Ishikawa (cell line): ENCODE measurements at regions not wholly inside any gene's neighbourhood (a gene's known extent, or its start where the extent isn't known, plus 50 kb on each side); places are given as distances from the start of the nearest gene placed in this dataset.

Experiments
- CEBPB ChIP-seq: IDR thresholded peaks from 2 replicates; pipeline ENCODE4 v1.6.1; 2012
- CREB1 ChIP-seq: IDR thresholded peaks from 2 replicates; pipeline ENCODE4 v1.6.1; 2012; ENCODE audit warnings: low read depth
- EGR1 ChIP-seq: IDR thresholded peaks from 2 replicates; pipeline ENCODE4 v1.6.1; 2012
- EP300 ChIP-seq: IDR thresholded peaks from 2 replicates; pipeline ENCODE4 v1.6.1; 2012; ENCODE audit warnings: borderline replicate concordance
- FOXM1 ChIP-seq: IDR thresholded peaks from 2 replicates; pipeline ENCODE4 v1.6.1; 2012; ENCODE audit warnings: low read depth, borderline replicate concordance
- MAX ChIP-seq: IDR thresholded peaks from 2 replicates; pipeline ENCODE4 v1.6.1; 2012
- NFIC ChIP-seq: IDR thresholded peaks from 2 replicates; pipeline ENCODE4 v1.6.1; 2012
- RAD21 ChIP-seq: IDR thresholded peaks from 2 replicates; pipeline ENCODE4 v1.6.1; 2012; ENCODE audit warnings: low read depth
- TAF1 ChIP-seq: IDR thresholded peaks from 2 replicates; pipeline ENCODE4 v1.6.1; 2012; ENCODE audit warnings: low read depth, mild to moderate bottlenecking
- TCF12 ChIP-seq: IDR thresholded peaks from 2 replicates; pipeline ENCODE4 v1.6.1; 2012; ENCODE audit warnings: low read depth
- TEAD4 ChIP-seq: IDR thresholded peaks from 2 replicates; pipeline ENCODE4 v1.6.1; 2012
- USF1 ChIP-seq: IDR thresholded peaks from 2 replicates; pipeline ENCODE4 v1.6.1; 2012
- YY1 ChIP-seq: IDR thresholded peaks from 2 replicates; pipeline ENCODE4 v1.6.1; 2012; ENCODE audit warnings: low read depth
- ZBTB7A ChIP-seq: IDR thresholded peaks from 2 replicates; pipeline ENCODE4 v1.6.1; 2012; ENCODE audit warnings: low read depth
- TF ChIP-seq, protein P1 (sequence below): IDR thresholded peaks from 2 replicates; pipeline ENCODE4 v1.6.1; 2012; ENCODE audit warnings: low read depth, mild to moderate bottlenecking

DNA sequence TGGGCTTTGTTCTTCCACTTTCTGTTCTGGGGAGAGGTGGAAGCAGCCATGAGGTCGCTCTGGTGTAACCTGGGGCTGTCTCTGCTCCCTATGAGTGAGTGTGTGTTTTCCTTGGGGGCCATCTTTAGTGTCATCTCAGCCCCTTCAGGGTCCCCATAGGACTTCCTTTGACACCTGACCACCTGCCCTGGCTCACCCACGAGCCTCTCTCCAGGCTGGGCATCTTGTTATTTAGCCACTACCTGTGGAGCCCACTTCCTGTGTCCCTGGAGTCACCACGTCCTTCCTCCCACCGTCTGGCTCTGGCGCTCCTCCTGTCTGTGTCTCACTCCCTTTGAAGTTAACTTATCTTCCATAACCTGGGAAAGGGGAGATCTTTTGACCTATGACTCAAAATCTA is 176.0 kb downstream of the UXS1 start:
- no peak for TF ChIP-seq CEBPB
- TF ChIP-seq USF1 = no peak
- TF ChIP-seq CREB1 = no peak
- TF ChIP-seq YY1 = no peak
- TF ChIP-seq TCF12 = no peak
- TF ChIP-seq EP300 = no peak
- no peak for TF ChIP-seq RAD21
- TF ChIP-seq ZBTB7A = no peak
- no peak for TF ChIP-seq EGR1
- TF ChIP-seq NFIC = no peak
- no peak for TF ChIP-seq FOXM1
- no peak for TF ChIP-seq TAF1
- TF ChIP-seq, protein P1, sequence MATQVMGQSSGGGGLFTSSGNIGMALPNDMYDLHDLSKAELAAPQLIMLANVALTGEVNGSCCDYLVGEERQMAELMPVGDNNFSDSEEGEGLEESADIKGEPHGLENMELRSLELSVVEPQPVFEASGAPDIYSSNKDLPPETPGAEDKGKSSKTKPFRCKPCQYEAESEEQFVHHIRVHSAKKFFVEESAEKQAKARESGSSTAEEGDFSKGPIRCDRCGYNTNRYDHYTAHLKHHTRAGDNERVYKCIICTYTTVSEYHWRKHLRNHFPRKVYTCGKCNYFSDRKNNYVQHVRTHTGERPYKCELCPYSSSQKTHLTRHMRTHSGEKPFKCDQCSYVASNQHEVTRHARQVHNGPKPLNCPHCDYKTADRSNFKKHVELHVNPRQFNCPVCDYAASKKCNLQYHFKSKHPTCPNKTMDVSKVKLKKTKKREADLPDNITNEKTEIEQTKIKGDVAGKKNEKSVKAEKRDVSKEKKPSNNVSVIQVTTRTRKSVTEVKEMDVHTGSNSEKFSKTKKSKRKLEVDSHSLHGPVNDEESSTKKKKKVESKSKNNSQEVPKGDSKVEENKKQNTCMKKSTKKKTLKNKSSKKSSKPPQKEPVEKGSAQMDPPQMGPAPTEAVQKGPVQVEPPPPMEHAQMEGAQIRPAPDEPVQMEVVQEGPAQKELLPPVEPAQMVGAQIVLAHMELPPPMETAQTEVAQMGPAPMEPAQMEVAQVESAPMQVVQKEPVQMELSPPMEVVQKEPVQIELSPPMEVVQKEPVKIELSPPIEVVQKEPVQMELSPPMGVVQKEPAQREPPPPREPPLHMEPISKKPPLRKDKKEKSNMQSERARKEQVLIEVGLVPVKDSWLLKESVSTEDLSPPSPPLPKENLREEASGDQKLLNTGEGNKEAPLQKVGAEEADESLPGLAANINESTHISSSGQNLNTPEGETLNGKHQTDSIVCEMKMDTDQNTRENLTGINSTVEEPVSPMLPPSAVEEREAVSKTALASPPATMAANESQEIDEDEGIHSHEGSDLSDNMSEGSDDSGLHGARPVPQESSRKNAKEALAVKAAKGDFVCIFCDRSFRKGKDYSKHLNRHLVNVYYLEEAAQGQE = no peak
- TF ChIP-seq TEAD4 = no peak
- no peak for TF ChIP-seq MAX

DNA sequence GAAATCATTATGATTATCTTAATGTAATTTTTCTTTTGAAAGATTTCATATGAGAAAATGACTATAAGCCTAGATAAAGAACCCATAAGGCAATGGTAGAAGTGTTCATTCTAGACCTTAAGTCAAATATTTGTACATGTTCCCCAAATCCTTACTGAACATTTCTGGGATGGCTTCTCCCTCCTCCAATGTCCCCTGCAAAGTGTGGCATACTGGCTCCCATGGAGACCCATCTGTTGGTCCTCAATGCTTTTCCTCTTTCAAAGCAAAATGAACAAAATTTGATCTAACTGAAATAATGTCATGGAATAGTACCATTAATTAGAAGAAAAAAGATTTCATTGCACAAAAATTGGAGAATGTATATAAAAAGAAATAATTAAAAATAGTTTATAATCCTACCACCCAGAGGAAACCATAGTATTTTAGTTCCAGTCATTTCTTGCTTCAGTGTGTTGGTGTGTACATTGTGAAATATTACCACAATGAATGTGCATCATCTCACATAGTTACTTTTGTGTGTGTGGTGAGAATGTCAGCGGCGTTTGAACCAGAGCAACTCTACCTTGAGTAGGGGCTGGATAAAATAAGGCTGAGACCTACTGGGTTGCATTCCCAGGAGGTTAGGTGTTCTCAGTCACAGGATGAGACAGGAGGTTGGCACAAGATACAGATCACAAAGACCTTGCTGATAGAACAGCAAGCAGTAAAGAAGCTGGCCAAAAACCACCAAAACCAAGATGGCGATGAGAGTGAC is 181.3 kb downstream of the UXS1 start:
- no peak for TF ChIP-seq ZBTB7A
- no peak for TF ChIP-seq TEAD4
- no peak for TF ChIP-seq NFIC
- no peak for TF ChIP-seq USF1
- no peak for TF ChIP-seq MAX

- TF ChIP-seq, protein P1 = no peak
- TF ChIP-seq EP300 (no peak), MAX (no peak), TAF1 (no peak), ZBTB7A (no peak), CEBPB (no peak), EGR1 (no peak)
Measured at GRCh38 chr2:106012001-106012590, 182.0 kb downstream of the UXS1 start.

- 0 out of 2 replicates have a peak, but pooled peaks have one; percentile 16 for TF ChIP-seq EP300
- TF ChIP-seq TEAD4 = no peak
Measured at GRCh38 chr2:106011380-106011779, 182.7 kb downstream of the UXS1 start.

GRCh38 chr2:106010818-106011355 is 183.2 kb downstream of the UXS1 start:
- TF ChIP-seq TAF1 = no peak
- no peak for TF ChIP-seq EP300
- TF ChIP-seq CREB1 = no peak
- TF ChIP-seq TCF12 = no peak

GRCh38 chr2:106009096-106009495 is 185.0 kb downstream of the UXS1 start:
- TF ChIP-seq EP300 = no peak
- no peak for TF ChIP-seq TAF1
- no peak for TF ChIP-seq CREB1
- no peak for TF ChIP-seq TEAD4
- no peak for TF ChIP-seq NFIC
- no peak for TF ChIP-seq USF1
- no peak for TF ChIP-seq ZBTB7A
- no peak for TF ChIP-seq CEBPB
- TF ChIP-seq, protein P1 = no peak
- no peak for TF ChIP-seq YY1
- no peak for TF ChIP-seq TCF12
- no peak for TF ChIP-seq EGR1
- TF ChIP-seq MAX = no peak
- no peak for TF ChIP-seq RAD21
- TF ChIP-seq FOXM1 = no peak
